ENCODE measurements at regions not wholly inside any gene's neighbourhood (a gene's known extent, or its start where the extent isn't known, plus 50 kb on each side); places are given as distances from the start of the nearest gene placed in this dataset.

- TF ChIP-seq CTCF (IDR thresholded peaks at IDR 0.05; ENCODE audit: control extremely low read depth in 1 of 3, insufficient read depth in 1 of 3, low read depth in 1 of 3, low read length in 3 of 3) (no peak), SP4 (IDR thresholded peaks at IDR 0.05; ENCODE audit: low read length) (no peak), SIX5 (IDR thresholded peaks at IDR 0.05; ENCODE audit: low read depth, low read length) (no peak)
These were observed 218.9 kb upstream of the MVB12B start (continued) for GRCh38 chr9:126107693-126108092.
